ENCODE measurements at regions not wholly inside any gene's neighbourhood (a gene's known extent, or its start where the extent isn't known, plus 50 kb on each side); places are given as distances from the start of the nearest gene placed in this dataset.

GRCh38 chr3:165403666-165404065 lies 207.5 kb upstream of the SLITRK3 start:
- DNase-seq (ENCODE audit: low read depth) = no peak
- no peak for TF ChIP-seq CTCF (conservative IDR thresholded peaks at IDR 0.05; ENCODE audit: low read length)
- H3K4me3 ChIP-seq (ENCODE audit: low read length) = no peak overlapping the region

- no peak for DNase-seq (ENCODE audit: low read depth)
- no peak for TF ChIP-seq CTCF (conservative IDR thresholded peaks at IDR 0.05; ENCODE audit: low read length)
- no peak overlapping the region for H3K4me3 ChIP-seq (ENCODE audit: low read length)
Observed at GRCh38 chr3:165395188-165395587, 199.0 kb upstream of the SLITRK3 start.

GRCh38 chr3:165393461-165393860 lies 197.3 kb upstream of the SLITRK3 start:
- no peak overlapping the region for H3K4me3 ChIP-seq (ENCODE audit: low read length)
- no peak for TF ChIP-seq CTCF (conservative IDR thresholded peaks at IDR 0.05; ENCODE audit: low read length)
- DNase-seq (ENCODE audit: low read depth) = no peak

GRCh38 chr3:165390166-165390565 lies 194.0 kb upstream of the SLITRK3 start:
- H3K4me3 ChIP-seq (ENCODE audit: low read length) = no peak overlapping the region

GRCh38 chr3:165389653-165390052 lies 193.5 kb upstream of the SLITRK3 start:
- no peak for TF ChIP-seq CTCF (conservative IDR thresholded peaks at IDR 0.05; ENCODE audit: low read length)
- H3K4me3 ChIP-seq (ENCODE audit: low read length) = no peak overlapping the region
- no peak for DNase-seq (ENCODE audit: low read depth)

More at GRCh38 chr3:165390166-165390565, 194.0 kb upstream of the SLITRK3 start:
- TF ChIP-seq CTCF (conservative IDR thresholded peaks at IDR 0.05; ENCODE audit: low read length) = no peak
- no peak for DNase-seq (ENCODE audit: low read depth)

GRCh38 chr3:165389064-165389463 lies 192.9 kb upstream of the SLITRK3 start:
- DNase-seq (ENCODE audit: low read depth) = no peak
- no peak for TF ChIP-seq CTCF (conservative IDR thresholded peaks at IDR 0.05; ENCODE audit: low read length)
- H3K4me3 ChIP-seq (ENCODE audit: low read length) = no peak overlapping the region

- H3K4me3 ChIP-seq (ENCODE audit: low read length) = no peak overlapping the region
- DNase-seq (ENCODE audit: low read depth) = no peak
- no peak for TF ChIP-seq CTCF (conservative IDR thresholded peaks at IDR 0.05; ENCODE audit: low read length)
Observed at GRCh38 chr3:165383381-165383780, 187.2 kb upstream of the SLITRK3 start.

All from AG10803 (cell line).